ENCODE measurements at regions not wholly inside any gene's neighbourhood (a gene's known extent, or its start where the extent isn't known, plus 50 kb on each side); places are given as distances from the start of the nearest gene placed in this dataset.

DNA sequence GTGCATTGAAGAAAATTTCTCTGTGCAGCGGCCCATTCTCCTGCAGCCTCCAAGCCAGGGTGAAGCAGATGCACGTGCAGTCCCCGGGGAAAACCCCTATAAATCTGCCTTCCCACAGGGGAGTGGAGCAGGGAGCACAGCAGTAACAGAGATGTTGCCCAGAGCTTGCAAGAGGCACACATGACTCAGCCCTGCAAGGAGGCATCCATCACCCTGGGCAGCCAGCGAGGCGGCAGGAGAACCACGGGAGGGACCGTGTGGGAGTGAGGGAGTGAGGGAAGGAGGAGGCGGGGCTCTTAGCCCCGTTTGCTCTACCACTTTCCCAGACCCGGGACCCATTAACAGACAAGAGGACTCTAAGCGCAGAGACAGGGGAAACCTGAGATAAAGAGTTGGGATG is 96.2 kb upstream of the ARAP3 start:
- peak; percentile 75 for DNase-seq (ENCODE audit: low spot score)

DNA sequence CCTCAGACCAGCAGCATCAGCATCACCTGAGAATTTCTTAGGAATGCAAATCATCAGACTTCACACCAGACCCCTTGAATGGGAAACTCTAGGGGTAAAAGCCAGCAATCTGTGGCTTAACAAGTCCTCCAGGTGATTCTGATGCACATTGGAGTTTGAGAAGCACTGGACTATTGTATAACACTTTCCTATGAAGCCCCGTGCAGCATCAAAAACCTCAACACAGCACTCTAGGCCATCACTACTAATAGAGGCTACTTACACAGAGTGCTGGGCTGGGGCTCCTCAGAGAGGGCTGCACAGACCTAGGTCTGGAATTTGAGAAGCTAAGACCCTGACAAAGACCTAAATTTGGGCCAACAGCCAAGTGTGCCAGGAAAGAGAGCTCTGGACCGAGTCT is 95.7 kb upstream of the ARAP3 start:
- no peak for DNase-seq (ENCODE audit: low spot score)

GRCh38 chr5:141777130-141777529 is 95.1 kb upstream of the ARAP3 start:
- no peak for DNase-seq (ENCODE audit: low spot score)

- DNase-seq (ENCODE audit: low spot score): no peak
These were observed 91.9 kb upstream of the ARAP3 start for GRCh38 chr5:141773779-141774562.

DNA sequence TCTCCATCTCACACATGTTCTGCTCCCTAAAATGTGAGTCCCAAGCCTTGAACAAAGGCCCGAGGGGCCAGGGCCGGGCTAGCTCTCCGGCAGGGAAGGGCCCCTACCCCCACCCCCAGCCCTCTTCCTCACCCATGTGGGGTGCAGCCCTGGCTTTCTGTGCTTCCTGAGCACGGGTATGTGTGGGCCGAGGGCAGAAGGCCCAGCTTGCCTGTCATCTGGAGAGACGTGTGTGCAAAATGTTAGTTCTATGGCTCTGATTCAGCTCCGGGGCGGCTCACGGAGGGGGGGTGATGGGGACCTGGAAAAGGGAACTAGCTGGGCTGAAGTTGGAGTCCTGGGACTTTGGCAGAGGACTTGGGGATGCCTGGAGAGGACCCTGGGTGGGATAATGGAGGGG is 90.3 kb upstream of the ARAP3 start:
- no peak for DNase-seq (ENCODE audit: low spot score)

GRCh38 chr5:141771562-141771961 is 89.5 kb upstream of the ARAP3 start:
- DNase-seq (ENCODE audit: low spot score): no peak

- peak; percentile 54 for DNase-seq (ENCODE audit: low spot score)
These were observed 89.0 kb upstream of the ARAP3 start for GRCh38 chr5:141771031-141771430.

GRCh38 chr5:141769671-141770070 is 87.6 kb upstream of the ARAP3 start:
- DNase-seq (ENCODE audit: low spot score): no peak

- no peak for DNase-seq (ENCODE audit: low spot score)
These were observed 85.6 kb upstream of the ARAP3 start for GRCh38 chr5:141767671-141768070.

GRCh38 chr5:141765896-141766551 is 84.0 kb upstream of the ARAP3 start:
- peak; percentile 42 for DNase-seq (ENCODE audit: low spot score)

DNA sequence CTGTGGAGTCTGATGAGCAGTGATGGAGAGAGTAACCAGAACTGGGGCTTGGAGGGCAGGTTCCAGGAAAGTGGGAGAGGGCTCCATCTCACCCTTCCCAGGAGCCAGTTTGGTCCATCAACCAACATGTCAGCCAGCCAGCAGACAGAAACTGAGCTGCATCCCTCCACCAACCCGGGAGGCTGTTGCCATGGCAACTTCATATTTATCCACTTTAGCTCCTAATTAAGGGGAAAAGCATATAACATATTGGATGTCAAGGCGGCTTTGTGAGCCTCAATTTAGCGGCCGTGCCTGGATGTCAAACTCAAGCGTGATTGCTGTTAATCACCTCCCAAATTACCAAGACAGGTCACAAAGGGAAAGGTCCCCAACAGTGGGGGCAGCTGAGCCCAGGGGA is 81.5 kb upstream of the ARAP3 start:
- no peak for DNase-seq (ENCODE audit: low spot score)

DNA sequence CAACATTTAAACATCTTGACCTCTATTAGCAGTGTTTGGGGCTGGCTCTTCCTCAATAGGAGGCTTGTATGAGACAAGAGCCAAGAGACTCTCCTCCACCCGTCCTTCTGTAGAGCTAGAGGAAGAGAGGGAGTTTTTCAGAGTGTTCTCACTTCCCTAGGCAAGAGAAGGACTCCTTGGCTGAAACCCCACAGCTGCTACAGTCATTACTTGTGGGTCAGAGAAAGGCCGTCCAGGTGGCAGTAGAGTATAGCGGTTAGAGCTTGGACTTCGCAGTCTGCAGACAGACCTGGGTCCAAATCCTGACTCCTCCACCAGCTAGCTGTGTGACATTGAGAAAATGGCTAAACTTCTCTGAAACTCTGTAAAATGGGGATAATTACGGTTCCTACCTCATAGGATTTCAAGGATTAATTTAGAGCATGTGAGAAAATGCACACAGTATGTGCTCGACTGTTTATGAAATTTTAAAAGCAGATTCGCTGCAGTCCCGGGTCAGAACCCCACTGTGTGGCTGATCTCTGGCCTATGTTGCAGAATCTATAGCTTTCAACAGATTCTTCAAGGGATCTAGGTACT is 80.8 kb upstream of the ARAP3 start:
- DNase-seq (ENCODE audit: low spot score): no peak

DNA sequence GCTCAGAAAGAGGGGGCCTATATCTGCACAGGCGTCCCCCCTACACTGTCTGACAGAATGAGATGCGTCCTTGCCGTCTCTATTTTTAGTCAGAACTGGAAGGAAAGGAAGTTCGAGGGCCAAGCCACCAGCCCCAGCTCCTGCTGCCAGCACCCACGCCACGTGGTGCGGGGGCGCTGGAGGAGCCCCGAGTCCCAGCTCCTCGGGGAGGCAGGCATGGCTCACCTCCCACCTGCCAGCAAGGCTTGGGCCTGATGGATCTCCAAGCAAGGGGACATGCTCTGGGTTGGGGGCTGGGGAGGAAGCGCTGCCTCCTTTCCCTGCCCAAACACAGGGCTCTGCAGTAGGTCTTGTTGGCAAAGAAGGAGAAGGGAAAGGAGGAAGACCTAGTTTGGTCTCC is 80.3 kb upstream of the ARAP3 start:
- DNase-seq (ENCODE audit: low spot score): no peak

GRCh38 chr5:141760753-141761152 is 78.7 kb upstream of the ARAP3 start:
- DNase-seq (ENCODE audit: low spot score): no peak

DNA sequence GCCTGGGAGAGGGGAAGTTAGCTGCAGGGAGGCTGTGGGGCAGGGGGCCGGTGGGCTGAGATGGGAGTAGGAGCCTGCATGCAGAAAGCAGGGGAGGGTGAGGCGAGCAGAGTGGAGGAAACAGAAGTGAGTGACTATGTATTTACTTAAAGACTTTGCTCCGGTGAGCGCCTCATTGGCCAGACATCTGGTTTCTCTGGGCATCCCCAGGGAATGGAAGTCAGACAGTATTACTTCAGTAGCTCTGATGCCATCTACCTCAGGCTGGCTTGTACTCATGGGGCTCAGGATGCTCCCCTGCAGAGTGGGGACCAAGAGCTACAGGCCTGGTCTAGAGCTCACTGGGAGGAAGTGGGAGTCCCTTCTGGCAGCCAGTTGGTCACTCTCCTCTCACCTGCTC is 78.2 kb upstream of the ARAP3 start:
- no peak for DNase-seq (ENCODE audit: low spot score)

GRCh38 chr5:141758310-141758998 is 76.4 kb upstream of the ARAP3 start:
- DNase-seq (ENCODE audit: low spot score): no peak

DNA sequence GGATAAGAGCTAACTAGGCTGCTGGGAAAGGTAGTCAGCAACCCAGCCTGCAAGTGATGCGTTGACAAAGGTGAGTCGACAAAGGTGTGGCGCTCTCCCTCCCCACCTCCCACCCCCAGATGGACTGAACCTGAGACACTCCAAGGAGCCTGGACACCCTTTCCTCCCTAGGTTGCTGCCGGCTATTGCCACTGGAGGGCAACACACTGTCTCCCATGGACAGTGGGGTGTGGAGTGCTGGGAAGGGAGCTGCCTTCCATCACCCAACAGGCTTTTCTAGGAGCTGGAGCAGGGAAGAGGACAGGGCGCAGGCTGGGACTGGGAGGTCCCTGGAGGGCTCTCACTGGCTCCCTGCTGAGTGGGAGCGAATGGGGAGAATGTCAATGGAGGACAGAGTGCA is 75.4 kb upstream of the ARAP3 start:
- peak; percentile 36 for DNase-seq (ENCODE audit: low spot score)

DNA sequence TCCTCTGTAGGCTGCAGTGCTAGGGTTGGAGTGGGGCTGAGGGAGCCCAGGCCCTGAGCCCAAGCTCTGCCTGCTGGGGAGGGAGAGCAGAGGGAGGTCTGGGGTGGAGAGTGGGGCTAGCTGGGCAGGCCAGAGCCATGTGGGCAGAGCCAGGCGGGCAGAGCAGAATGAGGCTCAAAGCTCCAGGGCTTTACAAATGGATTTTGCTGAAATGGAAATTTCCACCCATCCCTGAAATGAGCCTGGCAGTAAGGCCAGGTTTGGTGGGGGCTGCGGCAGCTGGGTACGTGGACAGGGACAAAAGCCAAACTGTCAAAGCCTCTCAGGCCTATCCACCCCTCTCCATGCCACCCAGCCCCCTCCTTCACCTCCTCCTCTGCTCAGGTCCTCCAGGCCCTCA is 74.2 kb upstream of the ARAP3 start:
- no peak for DNase-seq (ENCODE audit: low spot score)

DNA sequence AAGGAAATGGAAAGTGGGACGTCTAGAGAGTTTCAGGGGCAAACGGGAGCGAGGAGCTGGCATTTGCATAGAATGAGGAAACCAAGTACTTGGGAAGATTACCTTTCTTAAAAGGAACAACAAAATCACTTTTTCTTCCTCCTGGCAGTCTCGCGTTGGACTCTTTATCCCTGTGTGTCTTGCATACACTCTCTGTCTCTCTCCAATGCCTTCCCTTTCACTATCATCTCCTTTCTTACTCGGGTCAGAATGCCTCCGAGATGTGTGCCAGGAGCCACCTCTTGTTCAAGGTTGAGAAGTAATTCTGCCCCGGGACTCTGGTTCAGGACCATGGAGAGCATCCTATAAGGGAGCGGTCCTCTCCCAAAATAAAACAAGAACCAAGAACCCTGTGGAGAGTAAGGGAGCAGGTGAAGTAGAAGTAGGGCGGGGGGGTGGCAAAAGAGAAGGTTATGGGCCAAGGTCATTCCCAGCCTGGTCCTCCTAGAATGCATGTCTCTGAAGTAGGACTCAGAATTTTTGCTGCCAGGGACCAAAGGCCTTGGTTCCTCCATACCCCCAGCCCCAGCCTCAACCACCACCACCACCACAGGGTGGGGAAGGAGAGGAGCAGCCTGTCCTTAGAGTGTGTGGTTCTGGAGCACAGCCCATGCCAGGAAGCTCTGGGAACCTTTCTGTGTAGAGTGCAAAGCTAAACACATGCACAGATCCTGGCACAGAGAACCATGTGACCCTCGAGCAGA is 72.1 kb upstream of the ARAP3 start:
- peak; percentile 44 for DNase-seq (ENCODE audit: low spot score)

- no peak for DNase-seq (ENCODE audit: low spot score)
These were observed 71.3 kb upstream of the ARAP3 start for GRCh38 chr5:141753143-141753970.
